Activated T-cell treated with anti-CD3 and anti-CD28 coated beads, Interleukin-2, amount 50 U/mL, for 1 hour (primary cell): ENCODE measurements at regions not wholly inside any gene's neighbourhood (a gene's known extent, or its start where the extent isn't known, plus 50 kb on each side); places are given as distances from the start of the nearest gene placed in this dataset.

ENCODE experiments used
- DNase-seq: peaks from one replicate; pipeline ENCODE4 v3.0.0-alpha.2; 2020

DNA sequence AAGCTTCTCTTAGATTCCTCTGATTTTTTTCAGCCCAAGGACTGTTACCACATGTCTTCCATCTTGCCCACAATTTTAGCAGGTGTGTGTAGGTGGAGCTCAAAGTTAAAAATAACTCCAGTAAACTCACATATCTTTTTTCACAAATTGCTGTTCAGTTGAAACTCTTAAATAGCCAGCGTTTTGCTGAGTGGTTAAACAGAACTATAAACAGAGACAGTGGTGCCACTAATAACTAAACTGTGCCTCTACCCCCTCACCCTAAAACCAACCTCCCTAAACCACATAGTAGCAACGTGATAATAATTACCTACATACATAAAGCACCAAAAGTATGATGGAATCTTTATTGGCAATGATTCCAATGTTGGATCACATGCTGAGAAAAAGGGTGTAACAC, 525.1 kb downstream of the PDCD6IP start:
- DNase-seq, result no peak

DNA sequence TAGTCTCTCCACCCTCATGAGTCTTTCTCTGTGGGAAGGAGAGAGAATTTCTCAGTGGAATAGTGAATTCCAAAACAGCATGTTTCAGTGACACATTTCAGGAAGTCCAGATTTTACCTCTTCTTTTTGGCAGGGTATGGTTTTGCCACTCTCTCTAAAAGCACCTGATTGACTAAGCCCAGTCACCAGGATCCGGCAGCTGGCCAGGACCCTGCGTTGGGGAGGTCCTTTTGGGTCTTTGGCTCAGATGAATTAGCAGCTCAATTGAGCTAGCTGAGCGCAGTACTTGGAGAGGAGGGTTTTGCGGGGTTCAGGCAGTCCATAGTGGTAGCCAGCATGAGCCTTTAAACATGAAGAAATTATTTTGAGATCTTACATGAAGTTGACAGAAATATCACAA, 548.2 kb downstream of the PDCD6IP start:
- DNase-seq, result no peak

DNA sequence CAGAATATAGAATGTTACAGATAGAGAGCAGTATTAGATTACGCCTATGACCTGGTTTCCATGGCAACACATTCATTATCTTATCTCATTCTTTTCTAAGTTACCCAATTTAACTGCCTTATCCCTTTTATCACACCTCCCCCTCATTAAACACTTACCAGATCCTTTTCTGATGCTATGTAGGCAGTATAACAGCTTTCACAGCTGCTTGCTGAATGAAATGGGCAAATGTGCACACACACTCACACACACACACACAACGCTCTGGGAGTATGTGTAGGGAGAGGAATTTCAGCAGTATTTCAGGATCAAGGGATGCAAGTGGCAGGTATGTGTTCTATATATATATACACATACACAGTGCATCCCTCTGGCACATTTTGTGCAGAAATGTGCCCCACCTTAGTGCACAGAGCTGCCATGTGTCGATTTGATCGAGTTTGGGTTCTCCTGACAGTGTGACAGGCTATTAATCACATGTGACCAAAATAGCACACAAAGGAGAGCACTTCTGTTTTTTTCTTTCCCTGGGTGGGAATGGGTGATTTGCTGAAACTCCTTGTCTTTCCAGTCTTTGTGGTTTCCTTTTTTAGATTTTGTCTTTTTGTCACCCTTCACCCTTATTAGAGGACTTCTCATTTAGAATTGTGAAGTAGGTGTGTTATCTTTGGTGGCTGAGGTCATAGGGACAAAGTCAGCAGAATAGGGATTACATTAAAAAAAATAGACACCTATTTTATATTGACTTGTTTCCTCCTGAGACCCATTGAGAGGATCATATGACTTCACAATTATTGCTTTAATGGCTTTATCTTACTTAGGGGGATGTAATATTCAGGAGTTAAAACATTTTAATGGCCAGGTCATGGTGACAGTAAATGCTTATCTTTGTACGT, 553.7 kb downstream of the PDCD6IP start:
- DNase-seq, result no peak

- no peak for DNase-seq
Measured at GRCh38 chr3:34352778-34353331, 554.4 kb downstream of the PDCD6IP start.

GRCh38 chr3:34357461-34357860, 559.0 kb downstream of the PDCD6IP start:
- no peak for DNase-seq

- DNase-seq, result no peak
Measured at GRCh38 chr3:34359064-34359463, 560.6 kb downstream of the PDCD6IP start.

- no peak for DNase-seq
Measured at GRCh38 chr3:34360713-34361112, 562.3 kb downstream of the PDCD6IP start.

DNA sequence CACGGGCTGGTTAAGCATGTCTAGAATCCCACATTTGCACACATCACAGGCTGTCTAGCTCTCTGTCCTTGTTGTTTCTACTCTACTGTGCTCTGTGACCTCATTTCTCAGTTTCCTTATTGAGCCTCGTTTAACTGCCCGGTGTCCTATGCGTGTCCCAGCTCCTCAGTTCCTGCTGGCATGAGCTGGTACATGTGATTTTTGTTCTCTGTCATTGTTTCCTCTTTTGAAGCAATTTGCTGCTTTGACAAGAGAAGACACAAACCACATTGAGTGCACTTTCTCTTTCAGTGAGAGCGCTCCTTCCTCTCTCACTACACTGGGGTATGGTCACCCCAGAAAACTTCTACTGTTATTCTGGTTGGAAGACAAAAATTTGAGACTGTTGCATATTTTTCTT, 563.5 kb downstream of the PDCD6IP start:
- no peak for DNase-seq

GRCh38 chr3:34362910-34363309, 564.5 kb downstream of the PDCD6IP start:
- DNase-seq, result no peak

- no peak for DNase-seq
Measured at GRCh38 chr3:34363881-34364280, 565.5 kb downstream of the PDCD6IP start.

DNA sequence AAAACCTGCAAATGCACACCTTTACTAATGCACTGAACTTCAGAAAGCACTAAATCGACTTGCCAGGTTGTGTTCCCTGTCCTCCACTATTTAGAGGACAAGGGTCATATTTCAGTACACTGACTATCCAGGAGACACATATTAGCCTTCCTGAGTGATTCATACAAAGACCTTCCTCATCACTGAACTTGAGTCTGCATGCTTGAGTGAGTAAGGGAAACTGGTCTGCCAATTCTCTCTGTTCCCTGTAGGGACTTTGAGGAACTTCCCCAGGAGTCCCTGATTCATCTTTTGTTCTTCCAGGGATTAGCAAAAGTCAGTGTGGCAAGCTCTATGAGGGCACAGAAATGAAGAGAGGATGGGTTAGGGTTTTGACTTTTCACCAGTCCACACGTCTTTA, 565.9 kb downstream of the PDCD6IP start:
- DNase-seq, result no peak

- DNase-seq, result no peak
Measured at GRCh38 chr3:34365231-34365630, 566.8 kb downstream of the PDCD6IP start.

DNA sequence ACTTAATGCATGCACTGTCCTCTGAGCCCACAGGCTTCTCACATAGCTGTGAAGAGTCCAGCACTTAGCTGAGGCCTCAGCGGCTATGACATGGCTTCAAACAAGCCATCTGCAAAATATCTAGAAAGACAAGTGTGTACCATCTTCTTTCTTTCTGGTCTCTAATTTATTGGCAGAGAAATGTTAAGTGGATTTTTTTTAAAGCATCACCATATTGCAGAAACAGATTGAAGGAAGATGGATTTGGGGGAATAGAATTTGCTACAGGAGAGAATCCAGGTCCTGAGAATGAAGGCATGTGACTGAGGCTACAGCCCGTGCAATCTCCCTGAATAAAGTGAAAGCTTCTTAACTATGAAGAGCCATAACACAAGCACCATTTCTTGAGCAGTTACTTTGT, 567.3 kb downstream of the PDCD6IP start:
- DNase-seq, result no peak

DNA sequence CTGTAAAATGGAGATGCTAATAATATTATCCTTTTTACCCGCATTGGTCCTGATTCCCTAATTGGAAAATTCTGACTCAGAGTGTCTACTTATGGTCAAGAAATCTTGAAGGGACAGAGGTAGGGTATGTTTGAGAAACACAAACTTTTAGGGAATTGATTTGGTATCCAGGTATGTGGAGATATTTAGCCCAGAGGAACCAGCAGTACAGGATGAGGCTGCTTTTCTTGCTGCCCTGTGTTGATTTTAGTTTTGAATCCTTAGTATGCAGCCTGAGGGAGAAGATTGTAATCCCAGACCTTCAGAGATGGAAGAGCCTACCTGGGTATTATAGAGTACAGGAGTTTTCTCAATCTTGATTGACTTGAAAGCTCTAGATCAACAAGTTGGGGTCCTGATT, 569.1 kb downstream of the PDCD6IP start:
- DNase-seq, result no peak

GRCh38 chr3:34374521-34374920, 576.1 kb downstream of the PDCD6IP start:
- no peak for DNase-seq

DNA sequence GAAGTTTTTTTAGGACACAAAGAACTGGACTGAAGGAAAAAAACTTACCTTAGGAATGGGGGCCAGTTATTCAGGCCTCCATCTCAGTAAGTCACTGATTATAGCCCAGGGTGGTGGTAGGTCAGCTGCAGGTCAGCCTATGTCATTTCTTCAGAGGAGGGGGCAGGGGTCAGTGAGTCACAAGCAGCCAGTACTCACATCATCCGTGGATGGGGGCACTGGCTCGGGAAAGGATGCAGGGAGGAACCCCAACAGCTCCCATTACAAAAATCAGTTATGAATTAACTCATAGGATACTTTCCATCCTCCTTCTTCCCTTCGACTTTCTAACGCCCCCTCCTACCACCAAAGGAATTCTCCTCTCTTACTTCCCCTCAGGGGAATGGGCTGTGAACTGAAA, 578.3 kb downstream of the PDCD6IP start:
- no peak for DNase-seq

GRCh38 chr3:34377961-34378360, 579.5 kb downstream of the PDCD6IP start:
- no peak for DNase-seq

GRCh38 chr3:34381243-34381642, 582.8 kb downstream of the PDCD6IP start:
- DNase-seq, result no peak

DNA sequence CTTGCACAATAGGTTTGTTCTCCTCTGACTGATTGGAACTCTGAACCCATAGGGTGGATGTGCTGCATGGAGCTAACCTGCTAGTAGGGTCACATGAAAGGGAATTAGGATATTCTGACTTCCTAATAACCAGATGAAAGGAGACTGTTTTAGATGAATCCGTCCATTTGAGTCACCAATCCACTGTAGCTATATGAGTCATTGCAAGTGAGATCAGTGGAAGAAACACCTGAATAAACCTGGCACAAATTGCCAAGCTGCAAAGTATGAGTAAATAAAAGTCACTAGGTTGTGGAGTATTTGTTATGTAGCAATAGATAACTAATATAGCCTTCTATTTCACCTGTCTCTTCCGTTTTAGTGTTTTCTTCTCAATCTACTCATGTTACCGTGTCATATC, 584.4 kb downstream of the PDCD6IP start:
- DNase-seq, result no peak

- no peak for DNase-seq
Measured at GRCh38 chr3:34386309-34386708, 587.9 kb downstream of the PDCD6IP start.

DNA sequence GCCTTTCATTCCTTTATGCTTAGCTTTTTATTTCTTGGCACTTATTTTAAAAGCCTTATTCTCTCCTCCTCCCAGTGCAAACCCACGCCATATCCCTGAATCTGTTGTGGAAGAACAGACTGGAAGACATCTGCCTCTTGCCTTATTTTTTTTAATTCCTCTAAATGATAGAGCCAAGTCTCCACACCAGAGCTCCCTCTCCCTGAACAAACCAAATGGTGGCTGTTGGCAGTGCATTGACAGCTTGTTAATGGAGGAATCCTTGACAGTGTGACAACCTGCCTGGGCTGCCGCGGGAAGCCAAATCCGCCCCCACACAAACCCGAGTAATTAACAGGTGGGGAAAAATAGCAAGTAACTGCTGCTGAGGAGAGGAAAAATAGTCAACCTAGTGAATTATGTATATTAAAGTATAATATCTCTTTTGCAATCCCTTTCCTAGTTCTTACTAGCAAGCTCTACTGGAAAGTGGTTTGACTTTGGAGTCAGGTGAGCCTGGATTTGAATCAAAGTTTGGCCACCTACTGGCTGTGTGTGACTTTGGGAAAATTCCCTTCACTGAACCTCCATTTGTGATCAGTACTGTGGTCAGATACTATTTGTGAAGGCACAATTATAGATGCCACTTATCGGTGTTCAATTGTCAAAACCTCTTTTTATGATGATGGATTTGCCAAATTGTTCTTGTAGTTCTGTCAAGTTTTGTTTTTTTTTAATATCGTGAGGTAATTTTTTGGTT, 589.6 kb downstream of the PDCD6IP start:
- DNase-seq, result no peak

DNA sequence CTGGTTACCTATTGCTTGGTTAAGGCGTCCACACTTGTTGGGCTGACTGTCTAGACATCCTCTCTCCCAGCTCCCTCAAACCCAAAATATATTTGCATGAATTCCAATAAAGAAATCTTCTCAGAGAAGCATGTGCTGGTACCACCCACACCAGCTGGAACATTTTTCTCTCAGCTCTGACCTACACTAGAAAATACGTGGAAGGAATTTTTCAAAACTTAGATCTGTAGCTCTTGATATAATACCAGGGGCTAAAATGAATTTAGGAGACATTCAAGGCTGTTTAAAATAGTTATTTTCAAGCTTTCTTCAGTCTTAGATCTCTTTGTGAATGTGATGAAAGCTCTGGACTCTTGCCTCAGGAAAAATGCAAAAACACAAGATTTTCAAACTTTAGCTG, 590.4 kb downstream of the PDCD6IP start:
- DNase-seq, result no peak

DNA sequence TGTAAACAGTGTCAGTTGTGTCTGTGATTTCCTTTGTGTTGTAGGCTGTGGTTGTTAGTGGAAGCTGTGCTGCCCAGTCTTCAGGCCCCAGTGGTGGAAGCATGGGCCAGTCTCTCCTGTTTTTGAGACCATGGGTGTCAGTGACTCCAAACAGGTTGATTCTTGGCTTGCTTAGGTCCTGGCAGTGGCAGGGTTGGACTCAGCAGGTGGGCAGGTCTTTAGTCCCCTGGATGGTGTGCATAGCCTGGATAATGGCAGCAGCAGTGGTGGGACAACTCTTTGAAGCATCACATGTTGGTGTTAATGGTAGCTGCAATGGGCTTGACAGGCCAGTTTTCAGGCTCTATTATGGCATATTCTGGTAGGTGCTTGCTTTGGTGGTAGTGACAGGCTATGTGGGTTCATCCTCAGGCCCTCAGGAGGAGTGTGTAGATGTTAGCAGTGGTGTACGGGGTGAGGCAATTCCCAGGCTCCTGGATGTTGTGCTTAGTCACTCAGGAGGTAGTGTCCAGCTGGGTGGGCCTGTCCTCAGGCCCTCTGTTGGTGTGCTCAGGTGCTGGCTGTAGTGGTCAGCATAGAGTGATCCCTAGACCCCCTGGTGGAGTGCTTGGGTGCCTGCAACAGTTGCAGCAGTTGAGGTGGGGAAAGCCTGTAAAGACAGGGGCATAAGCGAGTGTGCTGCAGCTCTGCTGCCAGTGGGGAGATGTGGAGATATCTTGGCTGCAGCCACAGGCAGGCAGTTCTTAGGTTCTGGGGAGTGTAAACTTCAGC, 596.7 kb downstream of the PDCD6IP start:
- no peak for DNase-seq
